Lung microvascular endothelial cell (primary cell): ENCODE measurements at regions not wholly inside any gene's neighbourhood (a gene's known extent, or its start where the extent isn't known, plus 50 kb on each side); places are given as distances from the start of the nearest gene placed in this dataset.

Experiments used
- DNase-seq, 2 donors: peaks; one replicate each; pipeline versions ENCODE4 v3.0.0 to v3.0.0-alpha.2; 2010; ENCODE audit warnings: low read depth in 2 of 2

DNA sequence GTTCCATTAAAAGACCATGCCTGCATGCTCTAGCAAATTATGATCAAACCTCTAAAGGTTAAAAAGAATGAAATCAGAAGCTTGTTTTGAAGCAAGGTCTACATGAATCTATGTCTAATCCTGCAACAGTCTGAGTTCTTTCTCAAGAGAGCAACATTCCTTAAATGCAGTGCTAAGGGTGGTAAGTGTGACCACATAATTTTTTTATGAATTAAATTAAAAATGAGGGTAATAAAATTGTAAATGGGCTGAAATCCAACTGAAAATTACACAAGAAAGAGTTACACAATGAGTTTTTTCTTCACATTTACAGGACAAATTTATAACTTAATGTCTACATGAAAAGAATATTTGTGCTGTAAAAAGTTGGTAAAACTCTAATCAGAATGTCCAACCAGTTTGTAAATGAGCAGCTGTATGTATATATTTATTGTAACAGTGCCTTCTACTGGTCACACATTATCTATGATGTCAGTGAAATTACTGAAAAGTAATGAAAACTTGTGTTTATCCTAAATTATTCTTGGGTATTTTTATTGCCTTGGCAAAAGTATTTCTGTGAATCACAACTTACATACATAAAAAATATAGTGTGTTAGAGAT, 336.3 kb upstream of the PITX2 start:
- peak; percentile 0 to 58 for DNase-seq

GRCh38 chr4:110961066-110961465, 338.2 kb upstream of the PITX2 start:
- no peak for DNase-seq

GRCh38 chr4:110962616-110963015, 339.7 kb upstream of the PITX2 start:
- no peak for DNase-seq

GRCh38 chr4:110963662-110964280, 340.9 kb upstream of the PITX2 start:
- no peak for DNase-seq

DNA sequence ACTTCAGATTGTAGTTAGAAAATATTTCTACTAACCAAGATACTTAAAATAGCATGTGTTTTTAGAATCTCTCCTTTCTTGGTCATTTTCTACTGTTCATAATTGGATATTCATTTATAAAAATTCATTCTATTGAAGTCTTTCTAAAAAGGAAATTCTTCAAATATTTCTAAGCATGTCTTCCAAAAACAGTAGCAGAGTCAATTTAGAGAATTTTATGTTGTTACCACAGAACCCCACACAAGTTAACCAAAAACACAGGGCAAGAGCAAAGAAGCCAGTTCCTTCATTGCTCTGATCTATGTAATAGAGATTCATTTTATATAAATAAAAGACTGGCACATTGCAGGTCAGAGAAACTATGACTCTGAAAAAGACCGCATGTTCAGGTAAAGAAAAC, 345.1 kb upstream of the PITX2 start:
- no peak for DNase-seq

GRCh38 chr4:110970642-110971041, 347.8 kb upstream of the PITX2 start:
- DNase-seq = peak in 1 of 2 donors; percentile 43

DNA sequence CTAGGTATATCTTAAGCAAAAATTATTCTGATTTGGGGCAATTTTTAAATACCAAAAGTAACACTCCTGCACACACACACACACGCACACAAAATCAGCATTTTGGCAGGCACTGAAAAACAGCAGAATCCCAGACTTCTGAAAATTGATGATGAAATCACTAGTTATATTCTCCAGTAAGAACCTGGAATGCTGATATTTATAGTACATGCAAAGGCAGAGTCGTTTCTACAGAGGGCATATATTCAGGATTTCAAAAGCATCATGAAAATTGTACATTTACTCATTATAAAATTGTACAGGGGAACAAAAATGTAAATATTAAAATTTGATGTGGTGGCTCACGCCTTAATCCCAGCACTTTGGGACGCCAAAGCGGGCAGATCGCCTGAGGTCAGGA, 352.5 kb upstream of the PITX2 start:
- DNase-seq = no peak

DNA sequence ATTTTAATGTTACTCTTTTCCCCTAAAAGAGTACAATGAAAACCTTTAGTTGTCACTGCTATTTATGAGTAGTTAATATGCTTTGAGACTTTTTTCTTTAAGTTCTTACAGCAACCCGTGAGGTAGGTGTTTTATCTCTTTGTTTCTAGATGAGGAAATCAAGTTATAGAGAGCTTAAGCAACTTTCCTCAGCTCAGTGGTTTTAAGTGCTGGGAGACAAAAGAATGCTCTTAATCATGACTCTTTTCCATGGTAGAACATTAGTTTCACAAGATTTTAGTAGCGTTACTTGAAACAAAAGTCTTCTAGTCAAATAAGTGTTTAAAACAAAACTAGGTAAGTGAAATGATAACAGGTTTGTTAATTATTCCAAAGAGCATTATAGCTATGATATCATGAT, 354.7 kb upstream of the PITX2 start:
- DNase-seq = no peak

DNA sequence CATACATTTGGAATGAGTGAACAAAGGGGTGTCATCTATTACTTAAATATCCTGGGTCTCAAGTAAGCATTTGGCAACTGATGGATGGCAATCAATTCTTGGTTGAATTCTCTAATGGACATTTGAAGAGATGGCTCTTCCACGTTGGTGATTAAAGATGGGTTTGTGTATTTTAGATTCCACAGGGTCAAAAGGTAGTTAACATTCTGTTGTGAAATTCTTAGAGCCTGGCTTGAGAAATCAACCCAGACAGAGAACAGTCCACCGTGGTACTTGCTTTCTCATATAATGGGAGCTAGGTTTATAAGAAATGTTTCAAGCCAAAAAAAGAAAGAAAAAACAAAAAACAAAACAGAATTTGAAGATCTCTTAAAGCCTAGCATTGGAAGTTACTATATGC, 355.9 kb upstream of the PITX2 start:
- DNase-seq = no peak

DNA sequence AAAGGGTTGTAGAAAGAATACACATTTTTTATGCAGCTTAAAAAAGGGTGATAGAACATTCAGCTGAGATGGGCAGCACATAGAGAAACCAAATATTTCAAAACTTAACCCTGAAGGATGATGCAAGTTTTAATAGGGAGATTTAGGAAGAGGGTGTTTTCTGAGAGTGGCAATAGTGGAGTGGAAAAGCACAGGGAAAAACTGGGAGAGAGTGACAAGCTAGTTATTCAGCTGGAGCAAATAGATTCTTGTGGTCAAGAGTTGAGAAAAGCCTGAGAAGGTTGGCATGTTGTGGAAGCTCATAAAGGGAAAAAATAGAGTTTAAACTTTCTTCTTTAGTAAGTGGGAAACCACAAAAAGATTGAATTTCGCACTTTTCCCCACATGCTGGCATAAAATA, 359.6 kb upstream of the PITX2 start:
- no peak for DNase-seq

DNA sequence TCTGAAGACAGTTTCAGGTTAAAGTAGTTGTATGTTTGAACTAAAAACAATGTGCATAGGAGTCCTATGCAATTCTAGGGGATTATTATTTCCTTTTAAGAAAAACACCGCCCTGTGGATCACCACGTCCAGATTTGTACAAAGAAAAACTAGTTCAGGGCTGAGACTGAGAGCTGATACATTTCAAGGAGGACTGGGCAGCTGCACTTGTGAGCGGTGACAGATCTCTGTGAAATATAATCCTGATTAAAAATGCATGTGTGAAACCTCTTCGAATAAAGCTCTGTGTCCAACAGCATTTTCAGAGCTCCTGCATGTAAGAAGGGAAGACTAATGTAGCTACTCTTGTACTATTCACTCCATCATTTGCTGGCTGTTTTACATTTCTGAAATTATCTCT, 365.8 kb upstream of the PITX2 start:
- no peak for DNase-seq

- no peak for DNase-seq
Measured at GRCh38 chr4:110989125-110989524, 366.2 kb upstream of the PITX2 start.

- no peak for DNase-seq
Measured at GRCh38 chr4:110994781-110995180, 371.9 kb upstream of the PITX2 start.

DNA sequence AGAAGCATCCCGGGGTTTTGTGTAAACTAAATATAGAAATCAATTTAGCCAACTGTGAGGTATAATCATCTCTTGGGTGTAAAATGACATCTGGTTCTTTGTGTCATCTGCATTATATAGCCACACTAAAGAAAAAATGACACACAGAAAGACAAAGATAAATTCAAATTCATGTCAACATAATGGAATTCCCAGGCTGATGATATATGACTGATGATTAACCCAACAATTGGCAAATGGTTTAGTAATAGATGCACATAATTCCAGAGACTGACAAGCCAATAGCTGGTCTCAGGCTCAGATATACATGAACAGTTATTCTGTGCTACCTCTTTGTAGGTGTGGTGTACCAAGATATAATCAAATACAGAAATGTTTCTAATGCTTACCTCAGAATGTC, 375.4 kb upstream of the PITX2 start:
- DNase-seq = no peak

DNA sequence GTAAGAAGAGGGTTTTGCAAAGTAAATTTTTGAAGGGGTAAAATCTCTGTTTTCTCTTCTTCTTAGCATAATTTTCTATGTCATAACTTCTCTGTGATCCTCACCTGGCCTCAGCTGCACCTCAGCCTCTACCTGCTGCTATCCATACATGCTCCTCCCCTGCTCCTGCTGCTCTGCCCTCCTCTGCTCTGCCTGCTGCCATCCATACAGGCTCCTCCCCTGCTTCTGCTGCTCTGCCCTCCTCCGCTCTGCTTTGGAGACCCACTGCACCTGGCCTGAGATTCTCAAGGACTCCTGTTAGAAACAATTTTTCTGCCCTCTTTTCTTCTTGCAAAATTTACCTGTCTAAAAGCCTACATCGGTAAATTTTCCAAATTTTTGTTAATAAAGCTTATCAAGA, 388.6 kb upstream of the PITX2 start:
- no peak for DNase-seq

DNA sequence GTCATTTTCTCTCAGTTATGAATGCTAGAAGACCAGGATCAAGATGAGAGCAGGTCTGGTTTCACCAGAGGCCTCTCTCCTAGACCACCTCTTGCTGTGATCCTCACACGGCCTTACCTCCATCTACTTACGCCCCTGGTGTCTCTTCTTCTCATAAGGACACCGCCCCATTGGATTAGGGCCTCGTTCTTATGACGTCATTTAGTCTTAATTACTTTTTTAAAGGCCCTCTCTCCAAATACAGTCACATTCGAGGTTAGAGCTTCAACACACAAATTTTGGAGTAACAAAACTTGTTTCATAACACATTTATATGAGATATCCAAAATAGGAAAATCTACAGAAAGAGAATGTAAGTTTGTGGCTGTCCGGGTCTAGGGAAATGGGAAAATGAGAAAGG, 391.0 kb upstream of the PITX2 start:
- DNase-seq = no peak

GRCh38 chr4:111014537-111014936, 391.7 kb upstream of the PITX2 start:
- DNase-seq = no peak

DNA sequence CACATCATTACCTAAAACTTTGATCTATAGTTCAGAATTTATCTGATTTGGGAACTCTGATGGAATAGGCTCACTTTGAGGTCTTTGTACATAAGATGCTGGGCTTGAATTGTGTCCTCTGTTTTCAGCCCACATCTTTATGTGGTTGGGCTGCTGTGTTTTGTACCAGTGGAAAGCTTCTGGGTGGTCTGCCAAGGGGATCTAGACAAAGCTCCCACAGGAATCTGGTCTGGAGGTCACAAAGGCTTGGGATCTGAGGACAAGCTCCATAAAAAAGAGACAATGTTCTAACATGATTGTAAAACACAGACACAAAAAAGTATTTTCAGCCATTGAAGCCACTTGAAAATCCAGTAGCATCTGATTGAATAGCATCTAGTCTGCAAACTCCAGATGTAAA, 393.5 kb upstream of the PITX2 start:
- DNase-seq = no peak

GRCh38 chr4:111018216-111018615, 395.3 kb upstream of the PITX2 start:
- DNase-seq = no peak

- no peak for DNase-seq
Measured at GRCh38 chr4:111020476-111020875, 397.6 kb upstream of the PITX2 start.

DNA sequence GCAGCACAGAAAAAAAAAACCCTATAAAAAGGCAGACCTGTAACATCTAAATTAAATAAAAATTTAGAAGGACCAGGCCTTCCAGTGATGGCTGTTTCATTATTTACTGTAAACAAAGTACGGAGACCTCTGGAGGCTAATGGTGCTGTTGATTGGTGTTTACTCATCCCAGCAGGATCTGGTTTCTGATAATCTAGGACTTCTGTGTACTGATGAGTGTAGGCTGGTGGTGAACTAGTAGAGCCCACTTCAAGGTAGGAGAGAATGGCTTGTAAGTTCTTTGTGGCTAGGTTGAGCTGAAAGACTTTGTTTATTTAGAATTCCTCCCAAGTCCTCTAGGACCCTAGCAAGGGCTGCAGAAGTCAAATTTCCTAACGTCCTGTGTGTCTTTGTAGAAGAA, 398.1 kb upstream of the PITX2 start:
- DNase-seq = no peak

- no peak for DNase-seq
Measured at GRCh38 chr4:111022758-111023157, 399.9 kb upstream of the PITX2 start.

DNA sequence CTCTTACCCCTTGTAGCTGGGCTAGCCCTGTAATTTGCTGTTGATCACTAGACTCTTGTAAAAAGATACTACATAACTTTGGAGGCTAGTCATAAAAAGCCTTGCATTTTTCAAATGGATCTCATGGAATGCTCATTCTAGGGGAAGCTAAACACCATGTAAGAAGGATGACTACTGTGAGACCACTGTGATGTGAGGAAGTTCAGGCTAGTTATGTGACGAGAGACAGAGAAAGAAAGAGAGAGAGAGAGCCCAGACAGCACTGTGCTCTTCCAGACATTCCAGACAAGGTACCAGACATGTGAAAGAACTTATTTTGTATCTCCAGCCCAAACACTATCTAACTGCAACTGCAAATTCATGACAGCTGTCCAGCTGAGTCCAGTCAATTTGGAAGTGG, 404.6 kb upstream of the PITX2 start:
- no peak for DNase-seq

DNA sequence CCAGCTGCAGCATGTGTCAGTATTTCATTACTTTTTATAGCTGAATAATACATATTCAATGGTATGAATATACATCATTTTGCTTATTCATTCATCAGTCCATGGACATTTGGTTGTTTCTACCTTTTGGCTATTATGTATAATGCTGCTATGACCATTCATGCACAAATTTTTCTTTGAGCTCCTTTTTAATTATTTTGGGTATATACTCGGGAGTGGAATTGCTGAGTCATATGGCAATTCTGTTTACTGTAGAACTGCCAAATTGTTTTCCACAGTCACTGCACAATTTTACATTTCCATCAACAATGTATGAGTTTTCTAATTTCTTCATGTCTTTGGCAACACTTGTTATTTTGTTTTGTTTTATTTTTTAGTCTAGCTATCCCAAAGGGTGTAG, 405.9 kb upstream of the PITX2 start:
- DNase-seq = no peak
